GM21381 (cell line): ENCODE measurements at regions not wholly inside any gene's neighbourhood (a gene's known extent, or its start where the extent isn't known, plus 50 kb on each side); places are given as distances from the start of the nearest gene placed in this dataset.

Source experiments
- ATAC-seq: cut with Tn5 transposase; IDR thresholded peaks from one replicate; pipeline ENCODE4 v1.9.1; 2021; ENCODE audit warnings: mild to moderate bottlenecking, moderate library complexity; ENCODE audit not compliant: unreplicated experiment

- no peak for ATAC-seq
Observed at GRCh38 chr9:16304301-16304700, 566.2 kb downstream of the BNC2 start.

GRCh38 chr9:16306586-16306985 is 563.9 kb downstream of the BNC2 start:
- ATAC-seq, result no peak

DNA sequence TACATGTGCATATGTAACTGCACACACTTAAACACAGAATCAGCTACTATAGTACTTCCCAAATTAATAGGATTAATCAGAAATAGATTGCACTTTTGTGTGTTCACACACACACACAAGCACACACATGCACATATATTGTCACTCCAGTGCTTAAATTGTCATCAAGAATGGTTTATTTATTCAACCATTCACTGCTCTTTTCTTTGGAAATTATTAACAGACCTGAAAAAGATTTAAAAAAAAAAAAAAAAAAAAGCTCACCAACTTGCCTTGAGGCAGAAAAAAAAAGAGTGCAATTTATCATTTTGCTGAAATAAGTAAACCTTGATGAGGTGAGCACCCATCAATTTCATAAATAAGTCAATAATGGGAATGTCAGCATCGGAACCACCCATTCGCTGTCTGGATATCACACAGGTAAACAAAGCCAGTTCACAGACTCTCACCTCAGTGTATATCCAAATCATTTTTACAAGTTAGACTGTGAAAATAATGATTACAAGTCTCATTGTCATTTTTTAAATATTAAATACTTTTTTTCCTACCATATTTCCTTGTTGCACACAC is 562.8 kb downstream of the BNC2 start:
- no peak for ATAC-seq

DNA sequence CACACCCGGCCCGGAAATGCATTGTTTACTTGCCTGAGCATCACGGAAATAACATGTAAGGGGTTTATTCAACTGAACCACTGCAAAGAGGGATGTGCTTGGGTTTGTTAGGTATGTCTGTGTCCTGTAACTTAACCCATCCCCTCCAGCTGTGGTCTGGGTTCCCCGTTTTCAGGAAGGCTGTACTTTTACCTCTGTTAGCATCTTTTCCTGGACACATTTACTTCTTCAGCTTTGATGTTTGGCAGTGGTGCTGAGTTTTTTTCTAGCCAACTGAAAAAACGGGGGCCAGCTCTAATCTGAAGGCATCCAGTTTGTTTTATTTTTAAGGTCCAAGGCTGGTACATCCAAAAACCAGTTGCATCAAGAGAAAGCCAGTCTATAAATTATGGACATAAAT is 561.8 kb downstream of the BNC2 start:
- ATAC-seq, result no peak

- no peak for ATAC-seq
Observed at GRCh38 chr9:16309082-16309468, 561.4 kb downstream of the BNC2 start.

- ATAC-seq, result no peak
Observed at GRCh38 chr9:16309469-16310271, 560.8 kb downstream of the BNC2 start.

DNA sequence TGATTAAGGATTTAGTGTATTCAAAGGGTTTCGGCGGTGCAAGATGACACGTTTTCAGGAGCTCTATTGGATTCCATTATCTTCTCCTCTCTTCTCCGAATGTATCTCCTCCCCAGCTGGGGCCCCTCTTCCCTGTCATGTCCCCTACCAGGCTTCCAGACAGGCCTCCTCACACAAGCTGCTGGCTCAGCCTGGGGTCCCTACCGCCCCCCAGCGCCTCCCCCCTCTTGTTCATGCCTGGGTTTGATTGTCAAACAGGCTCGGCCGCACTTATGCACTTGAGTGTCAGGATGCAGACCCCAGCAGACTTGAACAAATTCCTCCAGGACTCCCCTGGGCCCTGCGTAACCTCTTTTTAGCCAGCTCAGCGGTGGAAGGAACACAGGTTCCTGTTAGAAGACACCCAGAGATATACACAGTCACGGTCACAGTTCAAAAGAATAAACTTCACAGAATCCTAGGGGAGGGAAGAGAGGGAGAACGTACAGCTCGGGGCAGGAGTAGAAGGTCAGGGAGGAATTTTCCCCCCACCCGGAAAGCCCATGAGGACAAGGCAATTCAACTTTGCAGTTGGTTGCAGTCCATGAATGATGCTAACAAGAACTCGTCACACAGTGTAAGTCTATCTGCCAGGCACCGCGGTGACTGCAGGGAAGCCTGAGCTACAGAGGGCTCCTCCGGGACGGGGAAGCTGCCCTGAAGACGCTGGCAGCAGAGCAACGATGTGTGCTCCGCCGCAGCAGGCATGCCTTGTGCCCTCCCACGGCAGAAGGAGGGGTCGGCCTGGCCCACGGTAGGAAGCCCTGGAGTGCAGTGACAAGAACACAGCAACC is 560.0 kb downstream of the BNC2 start:
- no peak for ATAC-seq

- ATAC-seq, result no peak
Observed at GRCh38 chr9:16312116-16312515, 558.4 kb downstream of the BNC2 start.

- no peak for ATAC-seq
Observed at GRCh38 chr9:16312962-16313546, 557.4 kb downstream of the BNC2 start.

DNA sequence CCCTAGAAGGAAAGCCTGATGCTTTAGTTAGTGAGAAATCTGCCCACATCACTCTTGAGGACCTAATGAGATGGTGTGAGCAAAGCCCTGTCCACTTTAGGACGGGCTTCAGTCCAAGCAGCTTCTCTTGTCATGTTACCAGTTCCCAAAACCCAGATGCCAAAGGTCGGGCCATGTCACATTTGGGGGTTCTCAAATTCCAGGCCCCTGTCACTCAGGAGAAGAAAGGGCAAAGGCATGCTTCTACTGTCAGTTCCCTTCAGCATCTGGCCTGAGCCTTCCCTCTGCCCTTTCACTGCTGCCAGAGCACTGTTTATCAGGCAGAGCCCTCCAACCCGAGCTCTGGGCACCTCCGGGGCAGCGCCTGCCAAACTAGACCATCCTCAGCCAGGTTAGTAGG is 556.0 kb downstream of the BNC2 start:
- ATAC-seq, result no peak

DNA sequence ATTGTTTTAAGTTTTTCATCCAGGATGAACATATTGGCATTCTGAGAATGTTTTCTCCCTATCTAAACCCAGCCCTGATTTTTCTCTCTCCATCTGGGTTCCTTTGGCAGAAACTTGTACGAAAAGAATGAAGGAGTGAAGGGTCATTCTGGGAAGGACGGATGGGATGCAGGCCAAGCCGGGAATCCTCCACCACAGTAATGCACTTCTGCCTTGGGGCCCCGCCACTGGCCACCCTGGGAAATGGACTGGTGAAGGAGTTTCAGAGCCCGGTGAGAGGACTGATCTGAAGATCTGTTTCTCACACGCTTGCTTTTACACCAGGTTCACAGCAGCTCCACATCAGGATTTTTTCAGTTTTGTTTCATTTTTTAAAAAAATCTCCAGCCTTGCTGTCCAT is 554.8 kb downstream of the BNC2 start:
- ATAC-seq, result no peak

DNA sequence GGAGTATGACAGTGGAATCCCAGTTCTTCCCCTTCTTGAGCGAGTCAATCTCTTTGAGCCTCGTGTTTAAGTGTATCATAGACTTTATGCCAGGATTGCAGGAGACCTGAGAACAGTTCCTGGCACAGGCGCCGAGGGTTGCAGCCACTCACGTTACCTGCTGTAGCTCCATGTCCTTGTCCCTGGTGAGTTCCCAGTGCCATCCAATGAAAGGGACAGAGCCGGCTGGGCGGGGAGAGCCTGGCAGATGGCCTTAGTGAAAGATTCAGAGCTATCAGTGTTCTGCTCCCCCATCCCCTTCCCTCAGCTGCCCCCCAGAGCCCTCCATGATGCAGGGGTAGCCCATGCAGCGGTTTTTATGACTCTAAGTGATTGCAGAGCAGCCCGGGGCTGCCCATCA is 554.0 kb downstream of the BNC2 start:
- no peak for ATAC-seq

DNA sequence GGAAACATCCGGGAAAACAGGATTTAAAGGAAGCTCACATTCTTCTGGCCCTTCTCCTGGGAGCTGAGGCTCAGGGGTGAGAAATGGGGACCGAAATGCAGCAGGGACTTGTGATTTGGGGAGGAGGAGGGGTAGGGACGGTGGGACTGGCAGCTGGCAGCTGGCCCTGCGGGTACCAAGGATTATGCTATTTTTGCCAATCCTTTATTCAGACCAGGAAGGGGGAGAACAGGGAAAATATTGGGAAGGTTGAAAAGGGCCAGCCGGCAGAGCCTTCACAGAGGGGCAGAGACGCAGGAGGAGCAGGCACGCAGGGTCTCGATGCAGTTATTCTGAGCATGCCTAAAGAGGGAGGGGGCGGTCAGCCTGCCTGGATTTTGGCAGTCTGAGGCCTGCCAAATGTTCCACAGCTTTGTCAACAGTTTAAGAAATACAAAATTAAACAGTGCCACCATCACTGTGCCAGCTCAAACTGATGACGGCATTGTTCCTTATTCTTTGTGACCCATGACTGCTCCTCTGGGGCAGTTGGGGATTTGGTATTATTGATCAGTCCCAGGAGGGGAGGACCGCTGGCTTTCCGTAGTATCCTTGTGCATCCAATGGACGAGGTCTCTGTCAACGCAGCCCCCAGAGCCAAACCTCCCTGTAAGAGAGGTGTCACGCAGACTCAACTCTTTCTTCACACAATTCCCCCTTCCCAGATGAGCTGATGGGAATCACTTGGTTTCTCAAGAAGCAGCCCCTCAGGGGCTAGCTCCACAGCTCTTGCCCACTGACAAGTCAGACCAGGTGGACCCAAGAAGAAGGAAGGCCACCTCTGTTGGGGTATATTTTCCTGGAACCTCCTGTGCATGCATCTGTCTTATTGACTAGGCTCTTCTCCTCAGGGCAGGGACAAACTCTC is 553.3 kb downstream of the BNC2 start:
- ATAC-seq, result no peak

DNA sequence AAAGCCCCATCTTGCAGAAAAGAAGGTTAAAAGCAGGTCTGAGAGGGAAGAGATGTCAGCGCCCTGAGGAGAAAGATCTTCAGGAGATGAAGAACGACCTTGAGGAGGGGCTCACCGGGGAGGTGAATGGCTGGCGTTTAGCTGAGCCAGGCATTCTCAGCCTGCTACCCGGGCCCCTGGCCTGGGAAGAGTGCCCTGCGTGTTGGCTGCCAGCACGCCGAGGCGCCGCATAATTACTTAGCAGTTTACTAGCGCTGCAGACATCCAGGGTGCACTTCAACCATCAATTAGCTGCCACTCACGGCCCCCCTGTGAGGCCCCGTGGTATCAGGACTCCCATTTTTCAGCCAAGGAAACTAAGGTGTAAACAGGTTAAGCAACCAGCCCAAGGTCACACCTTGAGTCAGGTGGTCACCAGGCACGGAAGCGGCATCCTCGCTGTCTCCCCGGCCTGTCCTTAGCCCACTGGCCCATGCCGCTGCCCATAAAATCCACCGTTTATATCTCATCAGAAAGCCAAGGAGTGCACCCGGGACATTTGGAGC is 551.9 kb downstream of the BNC2 start:
- ATAC-seq, result no peak

GRCh38 chr9:16319646-16320045 is 550.8 kb downstream of the BNC2 start:
- no peak for ATAC-seq

DNA sequence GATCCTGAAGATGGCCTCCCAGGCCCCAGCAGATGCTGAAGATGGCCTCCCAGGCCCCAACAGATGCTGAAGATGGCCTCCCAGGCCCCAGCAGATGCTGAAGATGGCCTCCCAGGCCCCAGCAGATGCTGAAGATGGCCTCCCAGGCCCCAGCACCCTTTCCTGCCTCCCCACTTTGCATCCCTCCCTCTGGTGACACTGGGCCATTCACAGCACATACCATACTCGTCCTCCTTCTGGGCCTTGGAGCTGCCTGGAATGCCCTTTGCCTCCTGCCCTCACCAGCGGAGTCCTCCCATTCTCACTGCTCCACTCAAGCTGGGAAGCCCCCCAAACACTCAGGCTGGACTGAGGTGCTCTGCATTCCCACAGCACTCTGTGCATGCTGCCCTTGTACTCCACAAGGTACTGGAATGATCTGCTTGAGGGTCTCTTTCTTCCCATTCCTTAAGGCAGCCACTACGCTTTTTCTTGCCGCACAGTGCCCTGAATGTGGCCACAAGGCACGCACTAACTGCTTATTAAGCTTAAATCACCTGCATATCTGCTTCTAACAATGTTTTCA is 550.0 kb downstream of the BNC2 start:
- ATAC-seq, result no peak

- ATAC-seq, result no peak
Observed at GRCh38 chr9:16321461-16322119, 548.9 kb downstream of the BNC2 start.

- no peak for ATAC-seq
Observed at GRCh38 chr9:16322849-16323248, 547.6 kb downstream of the BNC2 start.

DNA sequence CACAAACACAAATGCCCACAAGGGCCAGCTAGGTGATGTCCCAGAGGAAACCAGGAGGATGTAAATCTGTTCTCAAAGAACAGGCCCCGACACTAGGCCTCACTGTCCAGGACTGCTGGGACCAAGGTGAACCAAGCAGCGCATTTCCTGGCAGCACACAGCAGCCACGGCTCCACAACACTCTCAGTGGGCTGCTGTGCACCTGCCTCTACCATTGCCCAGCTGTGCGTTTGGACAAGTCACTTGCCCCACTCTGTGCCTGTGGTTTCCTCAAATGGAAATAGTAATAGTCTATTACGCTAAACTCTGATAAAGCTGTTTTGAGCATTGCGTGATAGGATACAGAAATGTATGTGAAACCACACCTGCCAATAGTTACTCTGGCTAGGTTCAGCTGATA is 544.5 kb downstream of the BNC2 start:
- ATAC-seq, result no peak
